ENCODE measurements at regions not wholly inside any gene's neighbourhood (a gene's known extent, or its start where the extent isn't known, plus 50 kb on each side); places are given as distances from the start of the nearest gene placed in this dataset.

DNA sequence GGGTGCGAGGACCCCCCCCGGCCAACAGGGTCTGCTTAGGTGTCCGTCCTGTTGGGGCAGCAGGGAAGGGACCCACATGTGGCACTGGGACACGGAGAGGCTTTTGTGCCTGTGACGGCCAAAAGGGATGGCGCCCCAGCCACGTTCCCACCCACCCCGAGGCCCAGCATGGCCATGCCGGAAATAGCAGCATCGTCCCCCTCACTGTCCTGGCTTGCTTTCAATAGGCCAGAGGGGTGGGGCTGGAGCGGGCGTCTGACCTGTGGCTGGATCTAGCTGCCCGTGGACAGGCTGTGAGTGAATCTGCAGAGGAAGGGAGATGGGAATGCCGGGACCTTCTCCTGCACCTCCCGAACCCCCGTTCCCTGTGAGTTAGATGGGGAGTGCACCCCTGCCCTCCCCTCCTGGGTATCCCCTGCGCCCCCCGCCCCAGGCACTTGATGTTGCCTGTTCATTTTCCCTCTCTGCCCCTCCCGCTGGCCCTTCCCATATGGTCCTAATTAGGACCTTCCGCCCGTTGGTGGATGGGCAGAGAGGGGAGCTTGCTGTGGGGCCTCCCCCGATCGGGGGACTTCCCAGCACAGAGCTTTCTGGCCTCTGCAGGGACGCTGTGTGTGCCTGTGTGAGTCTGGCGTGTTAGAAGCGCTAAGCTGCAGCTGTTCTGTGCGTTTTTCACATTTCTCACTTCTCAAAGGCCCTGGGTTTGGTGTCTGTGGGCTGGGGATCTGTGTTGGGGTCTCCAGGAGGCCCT is 292.8 kb downstream of the SEC14L1 start:
- no peak for TF ChIP-seq CEBPB (IDR thresholded peaks at IDR 0.05)
- TF ChIP-seq, protein P1, sequence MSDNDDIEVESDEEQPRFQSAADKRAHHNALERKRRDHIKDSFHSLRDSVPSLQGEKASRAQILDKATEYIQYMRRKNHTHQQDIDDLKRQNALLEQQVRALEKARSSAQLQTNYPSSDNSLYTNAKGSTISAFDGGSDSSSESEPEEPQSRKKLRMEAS (IDR thresholded peaks at IDR 0.05), result no peak
- no peak for TF ChIP-seq YY1 (IDR thresholded peaks at IDR 0.05; ENCODE audit: low read depth)
- TF ChIP-seq FOXM1 (IDR thresholded peaks at IDR 0.05; ENCODE audit: borderline replicate concordance, low read depth), result no peak
- TF ChIP-seq, protein P2, sequence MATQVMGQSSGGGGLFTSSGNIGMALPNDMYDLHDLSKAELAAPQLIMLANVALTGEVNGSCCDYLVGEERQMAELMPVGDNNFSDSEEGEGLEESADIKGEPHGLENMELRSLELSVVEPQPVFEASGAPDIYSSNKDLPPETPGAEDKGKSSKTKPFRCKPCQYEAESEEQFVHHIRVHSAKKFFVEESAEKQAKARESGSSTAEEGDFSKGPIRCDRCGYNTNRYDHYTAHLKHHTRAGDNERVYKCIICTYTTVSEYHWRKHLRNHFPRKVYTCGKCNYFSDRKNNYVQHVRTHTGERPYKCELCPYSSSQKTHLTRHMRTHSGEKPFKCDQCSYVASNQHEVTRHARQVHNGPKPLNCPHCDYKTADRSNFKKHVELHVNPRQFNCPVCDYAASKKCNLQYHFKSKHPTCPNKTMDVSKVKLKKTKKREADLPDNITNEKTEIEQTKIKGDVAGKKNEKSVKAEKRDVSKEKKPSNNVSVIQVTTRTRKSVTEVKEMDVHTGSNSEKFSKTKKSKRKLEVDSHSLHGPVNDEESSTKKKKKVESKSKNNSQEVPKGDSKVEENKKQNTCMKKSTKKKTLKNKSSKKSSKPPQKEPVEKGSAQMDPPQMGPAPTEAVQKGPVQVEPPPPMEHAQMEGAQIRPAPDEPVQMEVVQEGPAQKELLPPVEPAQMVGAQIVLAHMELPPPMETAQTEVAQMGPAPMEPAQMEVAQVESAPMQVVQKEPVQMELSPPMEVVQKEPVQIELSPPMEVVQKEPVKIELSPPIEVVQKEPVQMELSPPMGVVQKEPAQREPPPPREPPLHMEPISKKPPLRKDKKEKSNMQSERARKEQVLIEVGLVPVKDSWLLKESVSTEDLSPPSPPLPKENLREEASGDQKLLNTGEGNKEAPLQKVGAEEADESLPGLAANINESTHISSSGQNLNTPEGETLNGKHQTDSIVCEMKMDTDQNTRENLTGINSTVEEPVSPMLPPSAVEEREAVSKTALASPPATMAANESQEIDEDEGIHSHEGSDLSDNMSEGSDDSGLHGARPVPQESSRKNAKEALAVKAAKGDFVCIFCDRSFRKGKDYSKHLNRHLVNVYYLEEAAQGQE (IDR thresholded peaks at IDR 0.05; ENCODE audit: low read depth), result no peak

All from Ishikawa (cell line).